GM19452 (cell line): ENCODE measurements at regions not wholly inside any gene's neighbourhood (a gene's known extent, or its start where the extent isn't known, plus 50 kb on each side); places are given as distances from the start of the nearest gene placed in this dataset.
"Not testable (repeated sequence)": the region's sequence is repeated elsewhere in the genome, so short reads cannot be mapped to it uniquely, and the experiment has no call there.

Experiments used
- ATAC-seq: cut with Tn5 transposase; IDR thresholded peaks from one replicate; pipeline ENCODE4 v1.9.1; 2021; ENCODE audit not compliant: unreplicated experiment

DNA sequence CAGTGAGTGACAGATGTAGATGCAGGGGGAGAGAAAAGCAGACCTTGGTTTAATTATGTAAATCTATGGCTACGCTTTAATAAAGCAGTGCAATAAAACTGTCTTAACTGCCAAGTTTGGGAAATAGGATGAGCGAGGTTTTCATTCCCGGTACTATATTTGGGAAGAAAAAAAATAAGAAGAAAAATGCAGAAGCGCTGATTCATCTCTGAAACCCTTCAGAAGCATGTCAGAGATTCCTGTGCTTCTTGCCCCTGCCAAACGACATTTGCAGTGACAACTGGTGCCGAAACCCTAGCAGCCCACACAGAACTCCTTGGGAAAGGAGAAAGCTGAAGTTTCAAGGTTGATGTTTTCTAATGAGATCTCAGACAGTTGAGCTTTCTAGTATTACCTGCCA, 380.7 kb downstream of the REEP3 start:
- ATAC-seq = no peak

DNA sequence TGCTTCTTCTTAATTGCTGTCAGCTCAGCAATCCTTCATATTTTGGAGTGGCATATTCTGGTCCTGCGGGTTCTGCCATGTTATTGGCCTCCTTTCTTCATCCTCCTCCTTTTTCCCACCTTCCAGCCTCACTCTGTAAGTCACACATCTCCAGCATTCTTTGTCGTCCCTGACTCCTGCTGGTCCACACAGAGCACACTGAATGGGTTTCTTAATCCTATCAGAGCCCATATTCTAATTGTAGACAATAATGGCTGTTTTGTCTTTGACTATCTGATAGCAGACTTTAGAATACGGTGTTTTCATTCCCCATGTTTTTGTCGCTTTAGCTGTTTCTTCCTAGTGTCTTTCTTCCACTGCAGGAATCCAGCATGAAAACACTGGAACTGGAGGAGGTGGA, 389.6 kb downstream of the REEP3 start:
- no peak for ATAC-seq

DNA sequence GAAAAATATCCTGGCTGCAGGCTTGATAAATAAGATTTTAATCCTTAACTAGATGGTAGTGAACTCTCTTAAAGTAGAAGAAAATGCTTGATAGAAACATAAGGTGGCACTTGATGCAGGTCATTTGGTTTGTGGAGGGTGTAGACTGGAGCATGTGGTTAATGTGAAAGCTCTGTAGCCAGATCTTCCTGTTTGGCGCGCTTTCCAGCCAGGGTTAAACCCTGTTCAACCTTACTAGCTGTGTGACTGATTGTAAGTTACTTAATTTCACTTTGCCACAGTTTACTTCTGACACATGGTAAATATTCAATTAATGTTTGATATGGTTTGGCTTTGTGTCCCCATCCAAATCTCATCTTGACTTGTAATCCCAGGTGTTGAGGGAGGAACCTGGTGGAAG, 394.0 kb downstream of the REEP3 start:
- ATAC-seq = no peak

DNA sequence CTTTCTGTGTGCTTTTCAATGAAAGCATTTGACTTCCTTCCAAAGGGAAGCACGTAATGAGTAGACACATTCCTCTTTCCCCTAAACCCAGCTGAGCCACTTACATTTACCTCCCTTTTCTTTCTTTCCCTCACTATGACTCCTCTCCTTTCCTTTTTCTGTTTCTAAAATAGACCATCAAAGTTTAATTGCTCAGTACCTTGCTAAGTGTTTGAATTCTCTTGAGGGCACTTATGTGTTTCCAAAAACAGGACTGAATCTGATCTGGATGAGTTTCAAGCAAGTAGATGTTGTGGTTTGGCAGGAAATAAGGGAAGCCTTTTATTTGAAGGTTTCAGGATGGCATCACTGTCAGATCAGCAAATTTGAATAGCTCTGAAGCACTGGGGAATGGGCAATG, 396.2 kb downstream of the REEP3 start:
- ATAC-seq = no peak

DNA sequence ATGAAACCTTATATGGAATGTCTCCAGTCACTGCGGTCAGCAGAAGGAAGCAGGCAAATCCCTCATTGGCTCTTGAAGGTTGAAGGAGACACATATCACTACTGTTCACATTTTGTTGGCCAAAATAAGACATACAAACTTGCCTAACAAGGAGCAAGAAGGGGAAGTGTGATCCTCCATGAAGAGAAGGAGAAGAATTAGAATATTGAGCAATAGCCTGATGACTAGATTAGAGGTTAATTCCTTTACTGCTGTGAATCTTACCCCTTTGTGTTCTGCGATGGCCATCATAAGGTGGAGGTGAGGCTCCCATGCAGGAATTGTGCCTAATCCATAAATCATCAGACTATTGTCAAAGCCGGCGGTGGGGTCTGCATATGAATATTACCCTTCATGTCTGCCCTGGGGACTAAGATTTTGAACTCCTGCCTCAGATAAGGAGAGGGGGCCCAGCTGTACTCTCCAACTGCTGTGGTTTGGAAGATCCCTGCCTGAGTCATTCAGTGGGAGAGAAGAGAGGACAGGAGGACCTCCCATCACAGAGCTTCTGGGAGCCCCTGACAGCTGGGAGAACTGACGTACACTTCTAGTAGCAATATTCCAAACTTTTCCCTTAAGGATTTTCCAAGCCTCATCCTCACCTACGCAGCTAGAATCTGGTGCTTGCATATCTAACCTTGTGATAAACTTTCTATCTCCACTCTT, 398.5 kb downstream of the REEP3 start:
- no peak for ATAC-seq

DNA sequence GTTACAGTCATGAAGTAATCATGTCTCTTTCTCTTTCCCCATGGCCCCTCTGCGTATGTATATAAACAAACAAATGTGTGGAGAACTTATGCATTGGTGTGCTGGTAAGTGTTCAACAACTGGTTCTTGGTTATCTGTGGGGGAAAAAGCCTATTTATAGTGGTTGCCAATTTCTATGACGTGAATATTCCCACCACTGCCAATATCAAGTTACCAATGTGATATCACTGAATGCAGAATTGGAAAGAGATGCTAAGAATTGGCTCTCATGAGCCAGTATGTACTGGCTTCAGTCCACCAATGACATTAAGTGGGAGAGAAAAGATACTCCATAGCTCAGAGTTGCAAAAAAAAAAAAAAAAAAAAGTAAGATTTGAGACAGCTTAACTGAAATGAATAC, 399.7 kb downstream of the REEP3 start:
- no peak for ATAC-seq

DNA sequence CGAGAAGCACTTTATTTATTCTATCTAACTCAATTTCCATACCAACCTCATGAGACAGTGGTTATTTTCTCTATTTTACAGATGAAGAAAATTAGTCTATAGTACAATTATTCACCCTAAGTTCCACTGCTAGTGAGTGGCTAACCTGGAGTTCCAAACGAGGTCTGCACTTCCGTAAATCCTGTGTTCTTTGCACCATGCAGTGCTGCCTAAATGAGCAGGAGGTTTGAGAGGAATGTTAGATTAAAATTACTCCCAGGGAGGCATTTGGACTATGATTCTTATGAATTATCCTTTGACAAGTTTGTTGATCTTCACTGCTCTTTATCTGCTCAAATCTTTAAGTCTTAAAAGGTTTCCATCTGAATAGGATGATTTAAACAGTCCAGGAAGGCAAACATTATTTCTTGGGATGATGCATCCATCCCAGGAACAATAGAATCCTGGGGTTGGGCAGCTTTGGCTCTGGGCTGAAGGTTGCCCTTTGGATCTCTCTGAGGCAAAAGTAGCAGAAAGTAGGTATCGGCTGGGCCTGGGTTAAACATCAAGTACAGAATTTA, 400.8 kb downstream of the REEP3 start:
- no peak for ATAC-seq

DNA sequence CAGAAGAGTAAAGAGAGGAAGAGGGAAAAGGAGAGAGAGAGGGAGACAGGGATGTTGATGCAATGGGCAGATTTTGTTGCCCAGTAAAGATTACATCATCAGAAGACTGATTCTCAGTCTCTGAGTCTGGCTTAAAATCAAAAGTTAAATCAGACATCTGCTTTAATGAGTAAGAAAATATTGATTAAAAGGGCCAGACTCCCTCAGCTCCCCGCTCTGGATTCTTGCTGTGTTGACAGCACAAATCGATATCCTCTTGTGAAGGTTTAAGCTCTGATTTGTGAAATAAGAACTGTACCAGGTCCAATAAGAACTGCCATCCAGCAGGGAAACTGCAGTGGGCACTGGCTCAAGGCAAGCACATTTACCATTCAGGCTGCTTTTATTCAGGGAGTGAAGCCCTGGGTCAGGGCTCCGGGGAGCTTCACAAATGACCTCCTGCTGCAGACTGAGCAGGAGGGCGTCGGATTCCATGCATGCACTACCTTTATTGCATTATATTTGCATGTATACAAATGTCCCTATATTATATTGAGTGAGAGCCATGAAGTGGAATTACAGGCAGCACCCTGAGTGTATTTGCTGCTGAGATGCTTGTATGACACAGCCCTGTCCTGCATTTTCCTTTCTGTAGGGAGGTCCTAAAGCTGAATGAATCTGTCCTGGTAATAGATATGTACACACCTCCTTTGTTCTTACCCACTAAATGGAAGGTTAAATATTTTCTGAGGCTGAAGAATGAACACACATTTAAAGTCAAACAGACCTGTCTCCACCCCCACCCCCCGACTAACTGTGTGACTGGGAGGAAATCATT, 401.5 kb downstream of the REEP3 start:
- no peak for ATAC-seq

DNA sequence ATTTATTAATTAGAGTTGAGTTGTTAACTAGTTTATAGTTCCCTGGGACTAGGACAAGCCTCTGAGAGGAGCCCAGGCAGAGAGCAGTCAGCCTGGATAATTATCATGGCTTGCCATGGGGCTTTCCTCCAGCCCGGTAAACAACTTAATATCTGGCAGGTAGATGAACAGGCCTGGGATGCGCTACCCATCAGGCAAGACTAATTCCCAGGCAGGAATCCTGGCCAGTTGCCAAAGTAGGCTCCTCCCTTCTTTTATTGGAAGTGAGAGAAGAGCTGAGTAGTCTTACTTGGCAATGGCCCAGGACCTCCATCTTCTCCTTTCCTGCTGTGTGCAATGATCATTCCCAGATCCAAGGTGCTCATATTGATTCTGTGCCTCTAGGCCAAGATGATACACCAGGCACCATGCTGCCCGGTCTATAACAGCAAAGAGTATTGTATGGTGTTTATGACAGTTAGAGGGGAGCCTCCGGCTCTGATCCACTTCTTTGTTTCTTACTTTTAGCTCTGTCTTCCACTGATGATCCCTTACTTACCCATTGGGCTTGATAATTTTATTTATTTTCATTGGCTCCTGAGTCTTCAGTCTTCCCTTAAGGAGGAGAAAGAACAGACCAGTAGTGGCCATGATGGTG, 408.7 kb downstream of the REEP3 start:
- ATAC-seq = no peak

DNA sequence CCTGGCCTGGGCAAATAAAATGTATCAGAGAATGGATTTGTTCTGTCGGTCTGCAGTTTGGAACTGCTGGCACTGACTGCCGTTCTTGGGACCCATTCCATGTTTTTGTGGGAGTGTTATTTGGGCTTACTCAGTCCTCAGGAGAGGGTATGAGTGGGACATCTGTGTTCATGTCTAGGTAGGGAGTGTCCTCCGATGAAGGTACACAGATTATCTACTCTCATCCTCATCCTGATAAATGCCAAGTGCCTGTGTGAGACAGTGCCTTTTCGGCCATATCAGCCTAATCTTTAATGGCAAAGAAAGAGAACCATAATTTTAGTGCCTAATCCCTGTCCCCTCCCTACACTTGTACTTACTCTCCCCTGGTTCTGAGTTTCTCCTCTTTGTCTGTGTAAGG, 409.4 kb downstream of the REEP3 start:
- no peak for ATAC-seq

DNA sequence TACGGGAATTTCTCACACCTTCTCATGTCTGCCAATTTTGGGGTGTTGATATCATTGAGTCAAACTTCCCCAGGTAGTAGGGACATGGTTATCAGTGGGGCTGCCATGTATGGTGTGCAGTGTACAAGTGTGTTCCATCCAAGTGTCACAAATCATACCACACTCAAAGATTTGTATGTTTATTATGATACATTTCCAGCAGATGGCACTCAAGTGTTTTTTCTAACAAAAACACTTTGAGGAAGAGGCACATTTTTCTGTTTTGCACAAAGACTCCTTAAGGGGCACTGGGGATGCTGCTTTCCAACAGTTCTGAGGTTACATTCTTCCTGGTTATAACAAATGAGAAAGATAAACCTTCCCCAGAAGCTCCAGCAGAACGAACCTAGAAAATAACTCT, 414.5 kb downstream of the REEP3 start:
- ATAC-seq = no peak

DNA sequence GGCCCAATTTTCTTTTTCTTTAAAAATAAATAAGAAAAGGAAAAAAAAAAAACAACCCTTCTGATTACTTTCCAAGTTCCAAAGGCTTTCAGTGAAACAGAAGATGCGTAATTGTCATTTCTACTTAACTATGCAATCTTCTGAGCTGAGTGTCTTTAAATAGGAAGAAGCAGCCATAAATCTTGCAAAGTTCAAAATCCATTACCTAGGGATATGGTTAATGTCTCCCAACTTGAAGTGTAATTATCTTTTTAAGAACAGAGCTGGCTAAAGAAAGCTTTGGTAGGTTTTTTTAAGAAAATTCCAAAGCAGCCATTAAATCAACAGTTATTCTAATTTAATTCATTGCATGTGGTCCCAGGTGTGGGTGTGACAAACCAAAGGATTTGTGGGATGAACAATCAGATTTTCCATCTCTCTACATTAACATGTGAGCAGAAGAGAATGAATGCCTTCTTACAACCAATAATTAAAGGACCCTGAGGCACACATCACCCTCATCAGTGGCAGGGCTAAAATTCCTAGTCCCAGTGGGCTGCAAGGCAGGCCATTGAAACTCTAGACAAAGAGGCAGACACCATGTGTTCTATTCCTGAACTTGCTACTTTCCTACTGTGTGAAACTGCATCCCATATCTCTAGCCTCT, 419.2 kb downstream of the REEP3 start:
- no peak for ATAC-seq

DNA sequence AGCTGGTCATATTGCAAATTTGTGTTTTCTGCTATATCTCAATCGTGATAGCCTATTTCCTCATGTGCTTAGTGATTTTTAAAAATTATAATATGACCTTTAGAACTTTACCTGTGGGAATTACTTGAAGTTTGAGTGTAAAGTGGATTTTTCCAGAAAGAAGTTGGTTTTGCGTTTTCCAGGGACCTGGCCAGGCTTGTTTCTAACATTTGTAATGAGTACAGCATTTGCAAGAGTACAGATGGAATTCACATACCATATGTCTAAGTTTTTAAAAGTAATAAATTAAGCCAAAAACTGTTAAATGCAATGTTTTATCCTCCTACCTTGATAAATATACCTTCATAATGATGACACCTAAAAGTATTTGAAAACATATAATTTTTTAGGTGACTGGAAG, 443.2 kb downstream of the REEP3 start:
- no peak for ATAC-seq

DNA sequence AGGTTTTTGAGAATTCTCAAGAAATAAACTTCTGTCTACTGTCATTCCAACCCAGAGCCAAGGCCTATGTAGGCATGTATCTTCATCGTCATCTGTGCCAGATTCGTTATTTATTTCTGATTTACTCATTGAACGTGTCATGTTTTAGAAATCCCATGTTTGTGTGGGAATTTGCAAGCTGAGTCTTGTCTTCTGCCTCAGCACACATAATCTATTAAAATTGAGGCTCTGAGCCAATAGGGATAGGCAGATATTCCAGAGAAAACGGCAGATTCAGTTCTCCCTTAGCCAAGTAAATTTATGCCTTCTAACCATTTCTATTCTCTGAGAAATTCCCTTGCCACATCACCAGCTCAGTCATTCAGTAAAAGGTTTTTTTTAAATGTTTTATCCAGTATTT, 444.6 kb downstream of the REEP3 start:
- ATAC-seq = no peak

DNA sequence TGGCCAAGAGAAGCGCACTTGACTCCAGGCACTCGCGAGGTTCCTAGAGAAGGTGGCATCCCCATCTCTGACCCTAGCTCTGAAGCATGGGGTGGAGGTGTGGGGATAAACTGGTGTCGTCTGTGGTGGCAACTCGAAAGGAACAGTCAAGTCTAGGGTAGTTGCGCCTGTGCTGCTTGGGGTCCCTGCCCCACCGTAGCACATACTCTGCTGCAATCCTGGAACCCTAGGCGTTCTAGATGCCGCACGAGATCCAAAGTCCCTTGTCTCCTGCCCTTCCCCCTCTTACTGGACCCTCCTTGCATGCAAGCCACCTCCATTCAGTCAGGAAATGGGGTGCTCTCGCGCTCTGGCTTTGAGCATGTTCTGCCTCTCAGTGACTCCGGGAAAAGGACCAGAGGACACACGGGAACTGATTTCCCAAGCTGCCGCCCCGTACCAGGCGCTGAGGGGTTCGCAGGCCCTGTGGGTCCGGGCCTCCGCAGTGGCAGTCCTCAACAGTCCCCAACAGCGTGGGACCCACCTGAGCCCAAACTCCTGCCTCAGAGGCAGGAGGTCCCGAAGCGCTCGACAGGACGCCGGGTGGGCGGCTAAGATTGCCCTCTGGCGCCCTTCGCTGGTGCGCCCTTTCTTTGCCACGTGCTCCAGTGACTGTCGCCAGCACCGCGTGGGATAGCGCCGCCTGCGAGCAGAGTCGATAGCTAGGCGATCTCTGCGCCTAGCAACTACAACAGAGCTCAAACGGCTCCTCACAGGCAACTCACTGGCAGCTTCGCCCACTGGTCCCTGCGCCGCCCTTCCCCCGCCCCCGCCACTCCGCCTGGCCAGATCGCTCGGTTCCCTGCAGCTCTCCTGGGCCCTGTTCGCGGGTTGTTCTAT, 452.0 kb downstream of the REEP3 start:
- no peak for ATAC-seq

DNA sequence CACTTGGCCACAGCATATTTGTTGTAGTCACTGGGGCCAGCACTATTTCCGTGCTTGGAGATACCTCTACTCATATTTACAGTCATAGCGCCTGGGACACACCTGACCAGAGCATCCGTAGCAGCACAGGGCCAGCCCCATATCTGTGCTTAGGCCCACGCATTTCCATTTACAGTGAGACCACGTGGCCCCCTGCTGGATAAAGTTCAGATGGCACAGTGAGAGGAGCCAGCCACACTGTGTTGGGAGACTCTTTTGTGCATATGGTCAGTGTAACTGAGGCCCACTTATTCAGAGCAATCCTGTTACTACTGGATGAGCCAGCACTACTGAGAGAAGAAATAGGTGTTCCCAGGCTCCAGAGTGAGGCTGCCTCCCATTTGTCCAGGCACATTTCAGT, 455.3 kb downstream of the REEP3 start:
- ATAC-seq = peak; percentile 91

DNA sequence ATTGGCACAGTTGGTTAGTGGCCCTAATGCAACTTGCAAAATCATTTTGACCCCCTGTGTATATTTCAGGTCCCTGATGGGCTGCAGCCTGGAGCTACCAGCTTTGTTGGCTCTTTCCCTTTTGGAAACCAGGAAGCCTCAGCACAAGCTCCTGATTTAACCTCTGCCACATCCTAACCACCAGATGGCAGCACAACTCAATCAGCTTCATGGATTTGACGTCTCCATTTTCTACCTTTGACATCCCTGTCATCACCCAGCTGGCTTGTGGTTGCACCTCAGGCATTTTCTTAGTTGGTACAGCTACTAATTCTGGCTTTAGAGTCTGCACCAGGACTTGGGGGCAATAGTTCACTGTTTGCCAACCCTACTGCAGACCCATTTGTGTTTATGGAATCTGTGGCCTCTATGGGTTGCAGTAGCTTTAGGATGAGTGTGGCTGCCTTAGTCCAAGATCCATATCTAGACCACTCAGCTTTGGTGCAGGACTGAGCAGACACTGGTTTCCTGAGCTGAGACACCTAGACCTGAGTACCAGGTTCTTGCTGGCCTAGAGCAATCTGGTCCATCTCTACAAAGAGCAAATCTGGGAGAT, 456.2 kb downstream of the REEP3 start:
- peak; percentile 47 for ATAC-seq

DNA sequence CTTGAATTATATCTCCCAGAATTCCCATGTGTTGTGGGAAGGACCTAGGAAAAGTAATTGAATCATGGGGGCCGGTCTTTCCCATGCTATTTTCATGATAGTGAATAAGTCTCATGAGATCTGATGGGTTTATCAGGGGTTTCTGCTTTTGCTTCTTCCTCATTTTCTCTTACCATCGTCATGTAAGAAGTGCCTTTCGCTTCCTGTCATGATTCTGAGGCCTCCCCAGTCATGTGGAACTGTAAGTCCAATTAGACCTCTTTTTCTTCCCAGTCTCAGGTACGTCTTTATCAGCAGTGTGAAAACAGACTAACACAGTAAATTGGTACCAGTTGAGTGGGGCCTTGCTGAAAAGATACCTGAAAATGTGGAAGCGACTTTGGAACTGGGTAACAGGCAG, 459.7 kb downstream of the REEP3 start:
- ATAC-seq = not testable (repeated sequence)

DNA sequence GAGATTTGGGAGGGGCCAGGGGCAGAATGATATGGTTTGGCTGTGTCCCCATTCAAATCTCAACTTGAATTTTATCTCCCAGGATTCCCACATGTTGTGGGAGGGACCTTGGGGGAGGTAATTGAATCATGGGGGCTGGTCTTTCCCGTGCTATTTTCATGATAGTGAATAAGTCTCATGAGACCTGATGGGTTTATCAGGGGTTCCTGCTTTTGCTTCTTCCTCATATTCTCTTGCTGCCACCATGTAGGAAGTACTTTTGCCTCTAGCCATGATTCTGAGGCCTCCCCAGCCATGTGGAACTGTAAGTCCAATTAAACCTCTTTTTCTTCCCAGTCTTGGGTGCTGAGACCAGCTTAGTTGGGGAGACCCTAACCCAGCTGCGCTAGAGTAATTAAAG, 462.9 kb downstream of the REEP3 start:
- ATAC-seq = not testable (repeated sequence)

DNA sequence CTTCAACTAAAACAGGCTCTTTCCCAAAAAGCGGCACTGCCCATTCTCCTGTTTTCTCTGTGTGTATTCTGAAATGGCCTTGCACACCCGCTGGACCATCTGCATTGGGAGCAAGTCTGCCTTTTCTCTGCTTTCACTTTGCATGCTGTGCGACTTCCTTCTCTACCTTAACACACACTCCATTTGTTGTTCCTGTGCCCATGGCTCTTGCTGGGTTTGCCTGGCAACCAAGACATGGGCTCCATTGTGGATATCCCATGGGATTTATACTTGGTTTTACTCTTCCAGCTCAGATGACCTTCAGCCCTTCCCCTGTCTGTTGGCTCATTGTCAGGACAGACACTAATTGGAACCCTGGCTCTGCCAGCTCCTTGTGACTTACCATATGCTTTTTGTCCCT, 465.3 kb downstream of the REEP3 start:
- ATAC-seq = no peak
